GM21515 (cell line): ENCODE measurements at regions not wholly inside any gene's neighbourhood (a gene's known extent, or its start where the extent isn't known, plus 50 kb on each side); places are given as distances from the start of the nearest gene placed in this dataset.

Experiments used
- ATAC-seq: cut with Tn5 transposase; IDR thresholded peaks from one replicate; pipeline ENCODE4 v1.9.1; 2021; ENCODE audit not compliant: unreplicated experiment

DNA sequence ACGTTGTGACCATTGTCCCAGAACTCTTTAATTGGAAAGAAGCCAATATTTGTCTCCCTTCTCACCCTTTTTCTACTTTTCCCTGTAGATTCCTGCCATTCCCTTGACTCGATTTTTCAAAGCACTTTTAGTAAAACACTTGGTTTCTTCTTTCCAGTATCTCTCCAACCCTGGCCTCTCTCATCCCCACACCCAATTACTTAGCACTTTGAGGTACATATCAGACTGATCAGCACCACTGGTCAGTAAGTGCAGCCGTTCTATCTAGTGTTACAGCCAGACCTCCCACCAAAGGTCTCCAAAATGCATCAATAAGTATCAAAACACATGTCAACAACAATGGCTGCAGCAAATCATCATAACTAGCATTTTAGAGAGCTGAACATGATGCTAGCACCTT is 141.9 kb downstream of the BTG1 start:
- no peak for ATAC-seq

DNA sequence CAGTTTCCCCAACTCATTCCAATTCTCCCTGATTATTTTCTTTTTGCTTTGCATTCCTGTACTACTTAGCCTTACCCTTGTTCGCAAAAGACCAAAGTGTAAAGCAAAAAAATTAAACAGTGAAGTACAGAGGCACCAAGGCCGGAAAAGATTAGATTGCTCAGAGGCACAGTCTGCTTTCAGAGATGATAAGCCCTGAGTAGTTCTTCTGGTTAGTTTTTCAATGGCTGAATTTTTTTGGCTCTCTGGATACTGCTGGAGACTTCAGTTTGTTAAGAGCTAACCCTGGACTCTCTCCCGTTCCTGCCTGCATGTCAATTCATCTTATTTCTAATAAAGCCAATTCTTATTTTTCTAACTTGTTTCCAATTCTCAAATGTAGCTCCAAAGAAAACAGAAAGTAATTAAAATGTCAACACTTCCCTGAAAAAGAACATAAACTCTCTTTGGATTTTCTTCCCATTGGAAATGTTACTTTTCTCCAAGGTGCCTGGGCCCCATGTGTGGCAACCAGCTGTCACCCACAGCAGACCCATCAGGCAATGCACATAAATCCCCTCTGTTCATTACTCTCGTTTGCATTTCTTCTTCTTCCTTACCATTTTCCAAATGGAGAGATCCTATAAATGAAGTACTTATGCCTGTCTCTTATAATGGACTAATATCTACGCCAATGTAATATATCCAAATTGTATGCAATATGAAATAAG is 142.8 kb downstream of the BTG1 start:
- ATAC-seq: no peak

DNA sequence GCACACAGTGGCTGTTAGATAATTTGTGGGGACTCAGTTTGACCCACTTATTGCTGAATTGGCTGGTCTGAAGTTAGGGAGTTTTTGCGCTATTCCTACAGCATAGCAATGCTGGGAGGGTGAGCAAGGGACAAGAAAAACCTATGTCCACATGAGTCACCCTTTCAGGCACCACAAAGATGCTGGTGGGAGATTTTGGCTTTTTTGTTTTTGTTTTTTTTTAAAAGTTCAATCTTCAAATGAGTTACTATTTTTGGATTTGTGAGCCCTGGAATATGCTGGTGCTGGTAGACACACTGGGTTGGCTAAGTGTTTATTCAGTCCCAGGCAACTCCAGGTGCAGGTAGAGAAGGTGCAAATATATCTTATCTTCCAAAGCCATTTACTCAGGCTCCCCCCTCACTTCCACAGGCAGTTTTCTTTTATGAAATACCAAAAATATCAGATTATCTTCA is 143.4 kb downstream of the BTG1 start:
- no peak for ATAC-seq

DNA sequence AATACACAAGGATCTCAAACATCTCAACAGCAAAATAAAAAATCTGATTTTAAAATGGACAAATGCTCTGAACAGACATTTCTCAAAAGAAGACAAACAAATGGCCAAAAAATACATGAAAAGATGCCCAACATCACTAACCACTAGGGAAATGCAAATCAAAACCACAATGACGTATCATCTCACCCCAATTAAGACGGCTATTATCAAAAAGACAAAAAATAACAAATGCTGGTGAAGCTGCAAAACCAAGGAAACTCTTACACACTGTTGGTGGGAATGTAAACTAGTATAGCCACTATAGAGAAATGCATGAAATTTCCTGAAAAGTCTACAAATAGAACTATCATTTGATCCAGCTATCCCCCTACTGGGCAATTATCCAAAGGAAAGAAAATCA is 145.0 kb downstream of the BTG1 start:
- ATAC-seq: no peak

DNA sequence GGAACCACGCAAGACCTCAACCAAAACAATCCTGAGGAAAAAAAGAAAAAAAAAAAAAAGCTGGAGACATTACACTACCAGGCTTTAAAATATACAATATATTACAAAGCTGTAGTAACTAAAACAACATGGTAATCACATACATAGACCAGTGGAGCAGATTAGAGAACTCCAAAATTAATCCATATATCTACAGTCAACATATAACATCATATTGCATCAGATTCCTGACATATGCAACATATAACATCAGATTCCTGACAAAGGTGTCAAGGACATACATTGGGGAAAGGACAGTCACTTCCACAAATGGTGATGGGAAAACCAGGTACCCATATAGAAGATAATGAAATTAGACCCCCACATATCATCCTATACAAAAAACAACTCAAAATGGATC is 145.8 kb downstream of the BTG1 start:
- ATAC-seq: no peak

DNA sequence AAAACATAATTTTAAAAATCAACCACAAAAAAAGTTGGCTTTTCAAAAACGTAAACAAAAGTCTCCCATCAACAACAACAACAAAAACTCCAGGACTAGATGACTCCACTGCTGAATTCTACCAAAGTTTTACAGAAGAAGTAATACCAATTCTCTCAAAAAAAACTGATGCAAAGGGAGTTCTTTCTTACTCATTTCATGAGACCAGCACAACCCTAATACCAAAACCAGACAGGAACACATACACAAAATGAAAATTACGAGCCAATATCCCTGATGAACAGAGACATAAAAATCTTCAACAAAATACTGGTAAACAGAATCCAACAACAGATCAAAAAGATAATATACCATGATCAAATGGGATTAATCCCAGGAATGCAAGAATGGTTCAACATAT is 147.3 kb downstream of the BTG1 start:
- no peak for ATAC-seq

DNA sequence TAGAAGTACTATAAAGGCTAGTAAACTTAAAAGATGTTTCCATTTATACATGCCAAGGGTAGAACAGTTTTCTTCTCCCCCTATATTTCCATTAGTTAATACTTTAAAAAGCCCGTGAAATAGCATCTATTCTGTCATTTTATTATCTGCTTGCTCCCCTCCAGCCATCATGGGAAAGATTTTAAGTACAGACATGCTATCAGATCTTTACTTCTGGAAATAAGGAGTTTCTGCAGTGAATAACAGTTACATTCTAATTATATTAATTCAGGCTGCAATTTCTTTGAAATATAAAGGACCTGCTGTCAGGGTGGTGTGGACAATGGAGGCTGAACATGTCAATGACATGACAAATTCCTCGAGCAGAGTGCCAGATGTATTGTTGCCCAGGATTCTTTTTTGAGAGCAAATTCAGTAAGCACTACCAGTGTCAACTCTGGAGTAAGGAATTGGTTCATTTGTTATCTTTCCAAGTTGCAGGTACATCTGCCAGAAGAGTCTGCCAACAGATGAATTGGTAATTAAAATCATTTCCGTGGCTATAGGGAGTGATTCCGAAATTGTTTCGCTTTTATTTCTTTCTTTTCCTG is 151.3 kb downstream of the BTG1 start:
- ATAC-seq: no peak

DNA sequence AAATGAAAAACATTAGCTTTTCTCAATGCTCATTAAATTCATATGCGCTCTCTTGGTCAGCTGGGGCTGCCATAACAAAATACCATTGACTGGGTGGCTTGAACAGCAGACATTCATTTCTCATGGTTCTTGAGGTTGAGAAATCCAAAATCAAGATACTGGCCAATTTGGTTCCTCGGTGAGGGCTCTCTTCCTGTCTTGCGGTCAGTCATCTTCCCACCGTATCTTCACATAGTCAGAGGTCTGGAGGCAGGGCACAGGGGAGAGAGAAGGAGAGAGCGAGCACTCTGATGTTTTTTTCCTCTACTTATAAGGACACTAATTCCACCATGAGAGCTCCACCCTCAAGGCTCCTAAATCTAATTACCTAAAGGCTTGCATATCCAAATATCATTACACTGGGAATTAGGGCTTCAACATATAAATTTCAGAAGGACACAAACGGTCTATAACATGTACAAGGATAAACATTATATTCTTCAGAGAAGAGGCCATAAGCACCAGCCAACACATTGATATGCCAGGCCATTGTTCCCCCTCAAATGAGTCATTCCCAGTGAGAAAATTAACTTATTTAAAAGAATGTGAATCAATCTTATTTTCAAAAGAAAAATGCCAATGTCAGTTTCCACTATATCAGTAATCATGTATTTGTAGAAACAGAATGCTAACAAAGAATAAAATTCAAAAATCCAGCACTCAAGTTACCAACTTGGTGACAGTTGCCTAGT is 152.2 kb downstream of the BTG1 start:
- no peak for ATAC-seq

DNA sequence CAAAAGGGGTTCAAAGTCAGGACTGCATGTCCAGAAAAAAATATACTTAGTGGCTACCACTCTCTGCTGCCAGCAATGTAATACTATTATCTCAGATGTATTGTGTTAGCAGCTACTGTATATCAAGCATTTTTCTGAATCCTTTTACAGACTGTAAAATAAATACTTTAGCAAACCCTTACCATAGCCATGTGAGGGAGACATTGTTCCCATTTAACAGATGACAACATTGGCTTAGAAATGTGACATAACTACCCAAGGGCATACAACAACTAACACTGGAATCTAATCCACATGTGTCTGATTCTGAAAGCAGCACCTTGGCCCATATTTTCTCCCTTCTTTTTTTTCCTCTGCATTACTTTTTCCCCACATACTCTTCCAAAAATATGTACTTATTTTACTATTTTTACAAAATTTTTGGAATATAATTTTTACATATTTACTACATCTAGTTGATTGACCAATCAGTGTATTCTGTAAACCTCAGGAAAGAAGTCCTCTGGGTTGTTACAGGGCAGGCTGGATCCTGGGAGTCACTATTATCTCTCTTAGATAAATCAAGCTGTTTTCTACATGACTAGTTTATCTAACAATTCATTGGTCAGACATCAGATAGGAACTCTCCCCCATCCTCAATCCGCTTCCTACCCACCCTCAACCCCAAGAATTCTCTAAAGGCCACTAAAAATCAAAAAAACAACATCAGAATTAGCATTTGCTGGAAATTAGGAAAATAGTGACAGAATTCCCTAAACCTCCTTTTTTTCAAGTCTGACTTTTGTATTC is 154.1 kb downstream of the BTG1 start:
- ATAC-seq: no peak

DNA sequence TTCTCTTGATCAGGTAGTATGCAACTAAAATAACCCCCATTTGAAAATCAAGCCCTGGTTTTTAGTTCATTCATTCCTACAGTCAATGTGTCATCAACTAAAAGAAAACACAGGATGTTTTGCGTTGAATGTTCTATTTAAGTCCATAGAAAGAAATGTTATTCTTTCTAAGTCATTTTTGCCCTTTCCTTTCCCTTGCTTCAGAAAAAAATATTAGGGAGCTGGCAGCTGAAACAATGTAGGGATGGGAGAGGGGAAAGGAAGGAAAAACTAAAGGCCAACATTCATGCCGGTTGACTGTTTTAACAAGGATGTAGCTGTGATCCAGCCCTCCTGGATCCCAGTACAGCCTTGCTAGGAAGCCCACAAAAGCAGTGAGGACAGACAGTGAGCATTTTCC is 155.1 kb downstream of the BTG1 start:
- no peak for ATAC-seq

DNA sequence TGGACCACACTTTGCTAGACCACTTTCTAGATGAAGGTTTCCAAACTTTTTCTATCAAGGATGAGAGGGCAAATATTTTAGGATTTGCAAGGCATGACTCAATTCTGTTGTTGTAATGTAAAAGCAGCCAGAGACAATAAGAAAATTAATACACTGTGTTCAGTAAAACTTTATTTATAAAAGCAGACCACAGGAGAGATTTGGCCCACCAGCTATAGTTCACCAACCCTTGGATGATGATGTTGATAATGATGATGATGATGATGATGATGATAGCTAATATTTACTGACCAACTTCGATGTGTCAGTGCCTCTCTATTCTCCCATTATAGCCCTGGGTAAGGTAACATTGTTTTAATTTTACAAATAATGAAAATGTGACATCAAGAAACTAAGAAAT is 156.5 kb downstream of the BTG1 start:
- ATAC-seq: no peak

DNA sequence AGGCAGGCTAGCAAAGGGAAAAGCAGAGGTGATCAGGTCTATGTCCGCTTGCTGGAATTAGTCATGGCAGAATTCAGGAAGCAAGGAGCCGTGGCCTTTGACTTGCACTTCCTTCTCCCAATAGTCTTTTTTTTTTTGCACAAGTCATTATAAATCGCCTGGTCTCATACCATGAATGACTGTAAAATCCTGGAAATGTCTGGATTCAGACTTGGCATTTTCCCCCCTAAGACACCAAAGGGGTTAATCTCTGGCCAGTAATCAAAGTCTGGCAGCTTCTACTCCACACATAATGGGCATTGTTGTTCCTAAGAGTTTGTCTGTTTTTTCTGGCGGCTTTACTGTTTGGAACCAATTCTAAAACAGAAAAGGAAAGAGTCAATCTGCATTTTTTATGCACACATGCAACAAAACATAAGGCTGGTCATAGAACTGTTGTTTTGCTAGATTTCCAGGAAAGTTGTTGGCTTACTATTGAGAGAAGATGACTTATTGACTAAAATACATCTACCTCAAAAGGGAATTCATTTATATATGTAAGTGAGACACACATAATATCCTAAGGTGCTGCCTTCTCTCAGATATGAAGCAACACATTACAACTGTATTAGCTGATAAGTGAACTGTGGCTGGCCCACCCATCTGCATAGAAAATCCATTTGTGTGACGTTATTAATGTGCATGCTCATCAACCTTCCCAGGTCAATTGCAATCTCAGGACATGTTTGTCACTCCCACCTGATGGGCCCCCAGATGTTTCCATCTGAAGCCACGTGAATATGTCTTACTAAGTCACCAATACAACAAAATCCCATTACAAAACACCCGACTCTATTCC is 157.3 kb downstream of the BTG1 start:
- ATAC-seq: no peak

DNA sequence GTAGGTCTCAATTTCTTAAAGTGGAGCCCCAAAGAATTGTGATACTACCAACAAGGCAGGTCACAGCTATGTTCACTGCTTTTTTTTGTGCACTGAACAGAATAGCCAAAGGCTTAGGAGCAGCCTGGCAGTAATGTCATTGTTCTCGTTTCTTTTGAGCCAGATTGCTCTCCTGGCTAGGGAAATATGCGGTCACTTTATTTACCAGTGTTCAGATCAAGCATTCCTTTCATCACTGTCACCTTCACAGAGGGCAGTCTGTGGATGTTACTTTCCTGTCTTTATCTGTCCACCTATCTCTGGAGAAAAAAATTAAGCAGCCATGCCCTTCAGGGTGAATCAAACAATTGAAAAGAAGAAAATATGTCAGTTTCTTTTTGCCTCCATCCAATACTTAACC is 159.6 kb downstream of the BTG1 start:
- ATAC-seq: no peak

DNA sequence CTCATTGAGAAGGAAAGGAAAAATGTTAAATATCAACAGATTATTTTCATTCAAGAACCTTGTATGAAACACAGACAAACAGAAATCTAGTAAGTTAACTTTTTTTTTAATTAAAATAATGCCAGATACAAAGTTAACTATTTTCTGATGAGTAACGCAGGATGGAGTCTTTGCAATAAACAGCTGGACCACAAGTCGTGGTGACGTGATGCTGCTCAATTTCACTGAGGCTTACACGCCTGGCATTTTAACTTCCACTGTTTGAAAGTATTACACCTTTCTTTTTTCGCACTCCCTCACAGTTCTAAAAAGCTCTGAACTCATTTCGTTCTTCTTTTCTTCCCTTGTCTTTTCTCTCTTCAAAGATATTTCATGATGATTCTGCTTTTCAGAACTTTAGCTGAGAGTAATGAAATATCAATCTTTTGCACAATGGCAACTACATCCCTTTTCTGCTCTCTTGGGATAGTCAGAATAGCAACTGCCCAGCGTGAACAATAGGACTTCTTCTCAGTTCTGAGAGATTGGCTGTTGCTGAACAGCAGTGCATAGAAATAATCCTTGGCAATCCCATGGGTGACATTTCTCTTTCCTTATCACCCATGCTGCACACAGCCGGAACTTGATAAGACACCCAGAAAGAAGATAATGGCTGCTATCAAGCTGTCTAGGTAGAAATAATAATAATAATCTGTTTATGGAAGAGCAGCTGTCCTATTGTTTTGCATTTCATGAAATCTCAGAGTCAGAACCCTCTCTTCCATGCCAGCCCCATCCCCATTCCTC is 160.5 kb downstream of the BTG1 start:
- no peak for ATAC-seq

DNA sequence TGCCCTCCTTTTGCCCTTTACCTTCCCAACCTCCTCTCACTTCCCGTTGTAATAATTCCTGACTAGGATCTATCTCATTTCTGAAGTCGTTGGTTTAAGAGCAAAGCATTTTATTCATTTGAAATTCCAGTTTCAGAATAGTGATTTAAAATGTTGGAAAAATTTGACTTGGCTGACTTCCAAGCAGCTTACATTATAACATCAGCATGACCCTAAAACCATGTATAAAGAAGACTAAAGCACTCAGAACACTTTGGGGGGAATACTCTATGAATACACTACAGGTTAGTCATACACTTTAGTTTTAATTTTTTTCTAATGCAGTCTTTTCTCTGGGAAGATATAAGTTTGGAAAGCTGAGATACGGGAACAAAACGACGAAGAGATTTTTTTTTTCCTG is 161.1 kb downstream of the BTG1 start:
- no peak for ATAC-seq

DNA sequence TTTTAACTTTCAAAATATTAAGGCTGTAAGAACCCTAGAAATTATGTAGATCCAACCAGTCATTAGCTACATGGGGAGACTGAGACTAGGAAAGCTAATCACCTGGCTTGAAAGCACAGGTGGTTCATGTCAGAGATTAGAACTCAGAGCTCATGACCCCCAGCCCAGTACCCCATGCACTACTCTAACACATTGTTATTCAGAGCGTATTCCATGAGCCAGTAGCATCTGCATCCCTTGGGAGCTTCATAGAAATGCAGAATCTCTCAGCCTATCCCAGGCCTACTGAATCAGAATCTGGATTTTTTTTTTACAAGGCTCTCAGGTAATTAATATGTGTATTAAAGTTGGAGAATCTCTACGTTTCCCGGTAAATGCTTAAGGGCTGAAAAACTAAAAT is 161.7 kb downstream of the BTG1 start:
- ATAC-seq: no peak

DNA sequence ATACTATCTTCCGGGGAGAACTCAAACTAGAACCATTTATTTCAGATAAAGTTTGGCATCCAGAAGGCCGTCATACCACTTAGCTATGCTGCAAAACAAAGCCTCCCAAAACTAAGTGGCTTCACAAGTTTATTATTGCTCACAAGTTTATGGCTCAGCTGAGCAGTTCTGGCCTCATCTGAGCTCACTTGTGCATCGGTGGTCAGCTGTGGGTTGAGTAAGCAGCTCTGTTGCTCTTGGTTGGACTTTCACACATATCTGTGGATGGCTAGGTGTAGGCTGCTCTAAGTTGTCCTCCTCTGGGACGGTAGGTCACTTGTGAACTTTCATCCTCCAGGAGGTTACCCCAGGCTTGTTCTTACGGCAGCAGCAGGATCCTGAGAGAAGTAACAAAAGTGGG is 162.7 kb downstream of the BTG1 start:
- no peak for ATAC-seq

DNA sequence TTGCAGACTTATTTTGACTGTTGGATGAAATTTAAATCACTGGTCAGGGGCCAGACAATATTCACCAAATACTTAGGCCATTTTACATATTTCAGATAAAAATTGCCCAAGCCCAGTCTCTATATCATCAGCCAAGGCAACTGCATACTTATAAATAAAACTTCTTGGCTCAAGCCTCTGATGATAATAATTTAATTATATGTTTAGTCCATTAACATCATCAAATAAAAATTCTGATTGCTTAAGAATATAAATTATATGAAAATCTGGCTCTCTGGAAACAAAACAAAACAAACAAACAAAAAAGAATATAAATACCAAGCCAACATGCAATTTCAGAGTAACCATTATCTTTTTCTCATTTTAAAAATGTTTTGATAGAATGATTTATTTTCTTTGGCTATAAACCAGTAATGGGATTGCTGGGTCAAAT is 165.2 kb downstream of the BTG1 start:
- ATAC-seq: no peak

DNA sequence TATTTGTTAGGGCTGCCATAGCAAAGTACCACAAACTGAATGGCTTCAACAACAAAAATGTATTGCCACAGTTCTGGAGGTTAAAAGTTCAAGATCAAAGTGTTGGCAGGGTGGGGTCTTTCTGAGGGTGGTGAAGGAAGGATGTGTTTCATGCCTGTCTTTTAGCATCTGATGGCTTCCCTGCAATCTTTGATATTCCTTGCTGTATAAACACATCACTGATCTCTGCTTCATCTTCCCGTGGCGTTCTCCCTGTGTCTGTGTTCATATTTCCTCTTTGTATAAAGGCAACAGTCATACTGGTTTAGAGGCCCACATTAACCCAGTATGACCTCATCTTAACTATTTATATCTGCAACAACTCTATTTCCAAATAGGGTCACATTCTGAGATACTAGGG is 167.5 kb downstream of the BTG1 start:
- ATAC-seq: no peak

DNA sequence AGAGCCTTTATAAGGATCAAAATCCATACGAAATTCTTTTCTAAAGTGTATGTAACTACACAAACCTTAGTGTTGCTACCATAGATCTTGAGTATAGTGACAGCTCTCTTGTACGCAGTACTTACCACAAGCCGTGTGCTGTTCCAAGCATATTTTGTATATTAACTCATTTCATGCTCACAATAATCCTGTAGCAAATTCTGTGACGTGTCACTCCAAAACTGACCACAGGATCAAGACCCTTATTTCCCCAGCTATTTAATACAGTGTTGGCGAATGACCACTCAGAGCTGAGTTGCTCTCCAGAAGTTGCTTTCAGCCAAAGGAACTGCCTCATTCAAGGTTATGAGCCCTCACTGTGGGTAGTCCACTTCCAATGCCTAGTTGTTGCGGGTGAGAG is 169.8 kb downstream of the BTG1 start:
- ATAC-seq: no peak
